Activated CD4-positive, CD25-positive, alpha-beta regulatory T cell (primary cell): ENCODE measurements at regions not wholly inside any gene's neighbourhood (a gene's known extent, or its start where the extent isn't known, plus 50 kb on each side); places are given as distances from the start of the nearest gene placed in this dataset.
A peak's percentile ranks its signal among the peaks of the same experiment; 100 is the strongest.
"Not testable (repeated sequence)": the region's sequence is repeated elsewhere in the genome, so short reads cannot be mapped to it uniquely, and the experiment has no call there.

ENCODE experiments used
- DNase-seq, 4 experiments: peaks; one replicate each; lab custom pipeline; 2025; lab: John Stamatoyannopoulos, UW

DNA sequence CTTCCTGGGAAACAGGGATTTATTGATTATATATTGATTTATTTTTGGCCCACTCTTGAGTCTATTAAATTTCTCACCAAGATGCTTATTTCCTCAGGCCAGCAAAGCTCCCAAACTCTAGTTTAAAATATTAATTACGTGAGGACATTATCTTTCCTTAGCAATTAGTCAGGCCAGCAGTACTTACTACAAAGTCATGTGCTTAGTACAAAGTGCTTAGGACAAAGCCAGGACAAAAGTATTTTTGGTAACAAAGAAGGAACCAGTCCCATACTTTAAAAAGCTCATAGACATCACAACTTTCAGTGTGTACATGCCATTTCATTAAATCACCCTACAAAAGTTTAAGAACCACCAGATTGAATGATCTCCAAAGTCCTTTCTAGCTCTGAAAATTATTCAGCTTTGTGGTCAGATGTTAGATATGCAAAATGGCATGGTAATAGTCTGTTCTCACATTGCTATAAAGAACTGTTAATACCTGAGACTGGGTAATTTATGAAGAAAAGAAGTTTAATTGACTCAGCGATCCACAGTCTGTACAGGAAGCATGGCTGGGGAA, 94.7 kb upstream of the PWP1 start:
- DNase-seq = no peak

DNA sequence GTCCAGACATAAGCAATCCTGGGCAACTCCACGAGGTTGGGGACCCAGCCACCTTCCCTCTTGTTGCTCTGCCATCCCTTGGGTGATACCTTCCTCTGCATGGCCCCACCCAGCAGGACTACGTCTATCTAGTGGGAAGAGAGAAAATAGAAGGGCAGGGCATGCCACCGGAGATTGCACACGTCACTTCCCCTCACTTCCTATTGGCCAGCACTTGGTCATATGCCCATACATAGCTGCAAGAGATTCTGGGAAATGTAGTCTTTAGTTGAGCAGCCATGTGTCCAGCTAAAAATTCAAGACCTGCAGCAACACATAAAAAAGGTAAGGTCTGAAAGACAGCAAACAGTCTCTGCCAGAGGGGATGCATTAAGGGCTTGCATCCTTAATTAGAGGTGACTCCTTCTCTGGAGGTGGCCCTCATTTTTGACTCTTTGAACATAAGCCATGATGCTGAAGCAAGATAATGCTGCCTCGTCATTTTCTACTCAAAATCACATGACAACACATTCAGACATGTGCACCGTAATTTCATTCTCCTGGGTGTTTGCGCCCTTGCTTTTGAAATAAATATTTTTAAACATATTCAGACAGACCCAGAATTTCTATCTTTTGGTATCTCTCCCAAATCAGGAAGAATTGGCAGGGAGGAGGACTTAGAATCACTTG, 91.8 kb upstream of the PWP1 start:
- DNase-seq = no peak

DNA sequence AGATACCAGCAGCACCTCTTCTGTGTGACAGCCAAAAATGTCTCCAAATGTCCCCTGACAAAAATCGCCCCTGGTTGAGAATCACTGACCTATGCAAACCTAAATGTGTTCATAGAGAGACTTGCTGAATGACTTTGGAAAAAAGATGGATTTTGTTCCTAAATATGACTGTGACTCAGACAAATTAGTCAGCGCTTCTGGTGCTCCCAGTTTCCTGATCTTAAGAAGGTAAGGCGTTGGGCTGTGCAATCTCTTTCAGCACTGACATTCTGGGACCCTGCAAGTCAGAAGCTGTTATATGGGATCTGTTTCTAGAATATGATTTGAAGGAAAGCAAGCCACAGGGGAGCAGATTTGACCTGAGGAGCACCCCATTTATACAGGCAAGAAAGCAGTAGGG, 90.6 kb upstream of the PWP1 start:
- DNase-seq = no peak

DNA sequence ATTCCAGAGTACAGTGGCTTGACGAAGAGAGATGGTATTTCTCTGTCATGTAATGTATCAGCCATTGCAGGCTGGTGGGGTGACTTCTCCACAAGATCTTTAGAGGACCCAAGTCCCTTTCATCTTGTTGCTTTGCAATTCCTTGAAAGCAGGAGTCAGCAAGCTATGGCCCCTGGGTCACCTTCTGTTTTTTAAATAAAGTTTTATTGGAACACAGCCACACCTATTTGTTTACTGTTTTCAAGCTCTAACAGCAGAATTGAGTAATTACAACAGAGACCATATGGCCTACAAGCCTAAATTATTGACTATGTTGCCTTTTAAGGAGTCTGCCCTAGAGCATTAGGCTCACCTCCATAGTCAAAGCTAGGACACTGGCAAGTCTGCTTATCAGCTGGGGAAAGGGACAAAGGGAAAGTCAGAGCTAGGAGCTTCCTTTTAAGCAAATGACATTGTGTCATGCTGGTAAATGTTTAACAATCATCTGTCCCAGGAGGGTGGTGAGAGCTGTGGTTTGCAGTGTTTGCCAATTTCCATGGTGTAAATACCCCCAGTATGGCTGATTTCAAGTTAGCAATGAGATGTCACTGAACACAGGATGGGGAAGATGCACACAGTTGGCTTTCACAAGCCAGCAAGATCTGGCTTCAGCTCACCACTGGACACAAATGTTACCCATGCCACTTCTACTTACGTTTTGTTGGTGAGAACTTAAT, 87.7 kb upstream of the PWP1 start:
- no peak for DNase-seq

DNA sequence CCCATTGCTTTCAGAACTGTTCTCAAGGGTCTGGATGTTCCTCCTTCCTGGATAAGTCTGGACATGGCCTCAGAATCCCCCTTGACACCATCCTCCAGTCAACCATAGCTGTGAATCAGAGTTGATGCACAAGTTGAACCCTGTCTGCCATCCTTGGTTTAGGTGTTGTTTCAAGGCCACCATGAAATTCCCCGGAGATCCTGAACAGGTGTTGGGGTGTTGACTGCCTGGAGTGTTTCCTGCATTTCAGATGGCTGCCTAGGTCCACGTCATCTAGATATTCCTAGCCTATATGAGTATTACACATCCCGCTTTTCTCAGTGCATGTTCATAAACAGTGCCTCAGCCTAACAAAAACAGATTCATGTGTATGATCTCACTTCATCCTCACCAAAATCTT, 86.7 kb upstream of the PWP1 start:
- no peak for DNase-seq

DNA sequence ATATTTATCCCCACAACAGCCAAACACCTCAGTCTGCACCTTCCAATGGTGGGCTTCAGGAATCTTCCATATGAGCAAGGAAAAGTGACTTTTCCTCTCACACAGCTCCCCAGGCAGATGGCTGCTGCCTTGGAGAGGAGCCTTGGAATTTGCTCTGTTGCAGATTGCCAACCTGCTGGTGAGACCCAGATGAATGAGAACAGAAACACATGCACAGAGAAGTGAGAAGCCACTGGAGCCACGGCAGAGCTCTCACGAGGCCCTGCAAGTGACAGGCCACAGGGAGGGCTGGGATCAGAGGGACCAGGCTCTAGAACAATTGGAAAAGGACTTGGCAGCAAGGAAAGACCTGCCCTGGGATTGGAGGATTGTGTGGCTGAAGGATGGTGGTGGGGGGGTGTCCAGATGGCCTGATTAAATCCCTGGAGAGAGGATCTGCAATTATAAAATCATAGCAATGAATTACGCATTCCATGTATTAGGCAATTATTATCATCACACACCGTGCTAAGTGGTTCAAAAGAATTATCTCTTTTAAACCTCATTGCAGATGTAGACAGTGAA, 84.9 kb upstream of the PWP1 start:
- no peak for DNase-seq

DNA sequence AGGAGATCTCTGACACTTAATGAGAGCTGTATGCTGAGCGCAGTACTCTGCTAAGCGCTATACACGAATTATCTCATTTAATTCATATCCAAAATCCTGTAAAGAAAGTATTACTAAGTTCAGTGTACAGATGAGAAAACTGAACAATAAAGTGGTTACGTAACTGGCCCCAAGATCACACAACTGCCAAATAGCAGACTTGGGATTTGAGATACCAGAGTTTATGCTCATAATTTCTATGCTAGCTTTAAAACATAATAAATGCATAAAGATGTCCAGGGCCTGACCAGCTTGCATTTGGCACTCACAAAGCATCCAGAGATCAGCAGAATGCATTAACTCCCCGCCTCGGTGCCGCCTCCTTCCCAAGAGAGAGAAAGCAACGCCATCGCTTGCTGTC, 83.2 kb upstream of the PWP1 start:
- no peak for DNase-seq

DNA sequence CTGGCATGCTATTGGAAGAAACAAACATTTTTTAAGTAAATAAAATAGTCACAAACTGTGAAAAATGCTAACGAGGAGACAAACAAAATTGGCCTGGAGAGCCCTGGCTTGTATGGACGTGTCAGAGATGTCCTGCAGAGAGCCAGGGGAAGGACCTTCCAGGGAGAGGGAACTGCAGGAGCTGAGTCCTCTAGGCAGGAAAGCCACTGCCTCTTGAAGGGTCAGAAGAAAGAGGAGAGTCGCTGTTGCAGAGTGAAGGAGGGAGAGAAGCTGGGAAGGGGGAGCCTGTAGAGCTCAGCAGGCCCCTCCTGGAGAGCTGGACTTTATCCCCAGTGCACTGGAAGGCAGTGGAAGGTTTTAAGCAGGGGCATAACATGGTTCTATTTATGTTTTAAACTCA, 80.3 kb upstream of the PWP1 start:
- no peak for DNase-seq

DNA sequence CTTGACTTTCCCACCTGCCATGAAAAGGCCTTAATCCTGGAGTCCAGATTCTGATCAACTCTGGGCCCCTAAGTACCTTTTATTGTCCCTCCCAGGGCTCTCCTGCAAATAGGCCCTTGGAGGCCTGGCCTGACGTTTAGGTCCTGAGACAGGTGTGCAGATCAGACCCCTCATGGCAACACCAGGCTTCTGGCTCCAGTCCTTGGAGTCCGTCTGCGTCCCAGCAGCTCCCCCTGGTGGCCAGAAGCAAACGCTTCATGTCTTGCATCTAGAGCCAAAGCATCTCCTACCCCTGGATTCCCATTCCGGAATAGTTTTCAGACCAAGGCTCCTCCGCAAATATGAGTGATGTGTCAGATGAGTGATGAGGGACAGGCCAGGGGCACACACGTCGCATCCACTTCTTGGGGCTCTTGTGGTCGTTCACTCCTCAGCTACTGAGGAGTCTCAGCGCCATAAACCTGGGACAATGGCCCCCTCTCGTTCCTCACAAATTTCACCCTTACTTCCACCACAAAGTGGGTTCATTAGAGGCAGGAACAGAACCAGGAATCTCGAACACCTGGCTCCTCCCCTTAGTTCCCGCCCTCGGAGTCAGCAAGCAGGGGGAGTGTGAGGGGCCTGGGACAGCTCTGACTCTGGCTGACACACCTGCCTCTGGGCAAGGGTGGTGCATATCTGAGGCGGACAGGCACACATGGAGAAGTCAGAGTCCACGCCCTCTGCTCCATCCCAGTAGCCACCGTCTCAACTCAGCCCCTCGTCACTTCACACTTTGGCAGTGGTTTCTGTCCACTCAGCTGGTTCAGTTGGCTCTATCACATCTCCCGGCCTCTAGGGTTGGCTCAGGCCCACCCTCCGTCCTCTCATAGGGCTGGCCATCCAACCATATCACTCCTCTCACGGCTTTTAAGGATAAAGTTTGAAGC, 77.9 kb upstream of the PWP1 start:
- DNase-seq = peak; percentile 54 to 76 (median 68)

DNA sequence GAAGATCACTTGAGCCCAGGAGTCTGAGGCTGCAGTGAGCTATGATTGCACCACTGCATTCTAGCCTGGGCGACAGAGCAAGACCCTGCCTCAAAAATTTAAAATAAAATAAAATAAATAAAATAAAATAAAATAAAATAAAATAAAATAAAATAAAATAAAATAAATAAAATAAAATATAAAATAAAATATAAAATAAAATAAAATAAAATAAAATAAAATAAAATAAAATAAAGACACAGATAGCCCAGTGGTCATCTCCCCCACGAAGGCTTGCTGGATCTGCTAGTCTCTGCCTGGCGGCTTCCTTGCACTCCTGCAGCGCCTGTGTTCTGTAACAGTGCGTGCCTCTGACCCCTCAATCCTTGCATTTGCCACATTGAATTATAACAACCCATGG, 76.8 kb upstream of the PWP1 start:
- not testable (repeated sequence) for DNase-seq

DNA sequence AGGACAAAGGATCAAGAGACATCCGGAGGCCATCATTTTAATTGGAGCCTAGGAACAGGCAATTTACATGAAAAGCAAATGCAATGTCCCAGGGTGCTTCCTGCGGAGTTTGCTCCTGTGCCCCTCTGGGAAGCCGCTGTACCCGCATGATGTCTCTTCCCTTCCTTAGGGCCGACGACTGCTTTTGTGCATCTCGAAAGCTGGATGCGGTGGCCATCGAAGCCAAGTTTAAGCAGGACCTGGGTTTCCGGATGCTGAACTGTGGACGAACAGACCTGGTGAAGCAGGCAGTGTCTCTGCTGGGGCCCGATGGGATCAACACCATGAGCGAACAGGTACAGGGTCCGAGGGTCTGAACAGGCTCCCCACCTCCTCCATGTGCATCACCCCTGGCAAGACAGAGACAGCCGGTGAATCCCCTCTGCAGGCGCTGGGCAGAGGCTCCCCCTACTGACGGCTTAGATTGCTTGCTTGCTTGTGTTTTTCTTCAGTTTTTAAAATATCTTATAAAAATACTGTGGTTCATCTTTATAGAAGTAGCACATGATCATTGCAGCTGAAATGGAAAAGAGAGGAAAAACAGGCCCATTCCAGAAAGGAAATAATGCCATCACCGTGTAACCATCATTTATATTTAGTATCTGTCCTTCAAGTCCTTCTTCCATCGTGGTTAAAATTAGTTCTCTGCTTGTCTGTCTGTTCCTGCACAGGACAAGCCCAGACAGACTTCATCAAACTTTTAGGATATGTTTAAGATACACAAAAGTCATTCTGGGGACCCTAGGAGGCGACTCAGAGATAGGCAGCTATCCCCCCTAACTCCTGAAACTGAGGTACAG, 75.4 kb upstream of the PWP1 start:
- no peak for DNase-seq

DNA sequence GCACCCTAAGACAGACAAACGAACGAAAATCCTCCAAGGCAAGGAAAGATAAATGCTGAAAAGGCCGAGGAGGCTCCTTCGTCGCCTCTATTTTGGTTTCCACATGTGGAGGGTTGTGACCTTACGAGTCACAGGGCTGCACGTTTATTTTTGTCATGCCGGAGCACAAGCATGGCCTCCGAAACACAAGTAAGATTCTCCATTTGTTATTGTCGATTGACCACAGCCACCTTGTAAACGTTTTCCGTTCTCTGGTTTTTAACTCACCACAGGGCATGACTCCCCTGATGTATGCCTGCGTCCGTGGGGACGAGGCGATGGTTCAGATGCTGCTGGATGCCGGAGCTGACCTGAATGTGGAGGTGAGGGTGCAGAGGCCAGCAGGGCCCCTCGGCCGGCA, 73.1 kb upstream of the PWP1 start:
- DNase-seq = no peak

DNA sequence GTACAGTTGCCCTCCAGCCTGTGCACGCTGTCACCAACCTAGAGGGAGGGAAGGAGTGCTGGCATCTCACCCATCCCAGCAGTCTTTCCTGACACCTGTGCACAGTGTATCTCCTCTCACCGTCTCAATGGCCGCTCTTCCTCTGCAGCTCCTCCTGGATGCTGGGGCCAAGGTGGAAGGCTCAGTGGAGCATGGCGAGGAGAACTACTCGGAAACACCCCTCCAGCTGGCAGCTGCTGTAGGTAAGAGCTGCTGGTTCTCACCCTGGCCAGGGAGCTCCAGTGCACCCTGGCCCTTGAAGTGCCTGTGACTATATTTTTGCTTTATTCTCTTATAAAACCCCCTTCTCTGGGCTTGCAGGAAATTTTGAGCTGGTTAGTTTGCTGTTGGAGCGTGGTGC, 68.7 kb upstream of the PWP1 start:
- no peak for DNase-seq

DNA sequence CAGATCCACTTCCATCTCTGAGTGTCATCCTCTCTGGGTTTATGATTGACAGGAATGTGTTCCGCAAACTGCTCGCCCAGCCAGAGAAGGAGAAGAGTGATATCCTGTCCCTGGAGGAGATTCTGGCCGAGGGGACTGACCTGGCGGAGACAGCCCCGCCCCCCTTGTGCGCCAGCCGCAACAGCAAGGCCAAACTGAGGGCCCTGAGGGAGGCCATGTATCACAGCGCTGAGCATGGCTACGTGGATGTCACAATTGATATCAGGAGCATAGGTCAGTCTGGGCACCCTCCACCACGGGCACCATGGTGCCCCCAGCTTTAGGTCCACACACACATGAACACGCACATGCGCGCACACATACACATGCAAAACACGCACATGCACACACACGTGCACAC, 67.5 kb upstream of the PWP1 start:
- DNase-seq = no peak

DNA sequence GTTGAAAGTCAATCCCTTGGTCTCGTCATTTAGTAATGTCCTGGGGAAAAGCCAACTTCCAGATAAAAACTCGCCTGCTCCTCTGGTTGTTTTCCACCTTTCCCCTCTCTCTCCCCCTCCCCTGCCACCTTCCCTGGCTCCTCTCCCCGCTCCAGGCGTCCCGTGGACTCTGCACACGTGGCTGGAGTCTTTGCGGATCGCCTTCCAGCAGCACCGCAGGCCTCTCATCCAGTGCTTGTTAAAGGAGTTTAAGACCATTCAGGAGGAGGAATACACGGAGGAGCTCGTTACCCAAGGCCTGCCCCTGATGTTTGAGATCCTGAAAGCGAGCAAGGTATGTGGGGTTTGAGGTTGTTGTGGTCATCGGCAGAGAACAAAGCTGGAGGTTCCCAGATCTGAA, 65.8 kb upstream of the PWP1 start:
- no peak for DNase-seq

DNA sequence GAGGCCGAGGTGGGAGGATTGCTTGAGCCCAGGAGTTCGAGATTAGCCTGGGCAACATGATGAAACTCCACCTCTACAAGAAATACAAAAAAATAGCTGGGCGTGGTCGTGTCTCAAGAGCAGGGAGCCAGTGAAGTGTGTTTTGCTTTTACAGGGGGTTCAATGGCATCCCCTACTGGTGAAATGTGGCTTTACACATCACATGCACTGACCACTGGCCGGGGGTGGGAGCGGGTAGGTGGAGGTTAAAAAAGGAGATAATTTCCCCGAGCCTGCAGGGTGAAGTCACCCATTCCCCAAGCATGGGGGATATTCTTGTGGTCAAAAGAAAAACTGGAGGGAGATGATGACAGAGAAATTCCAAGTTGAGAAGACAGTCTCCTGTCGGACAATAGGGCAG, 63.6 kb upstream of the PWP1 start:
- DNase-seq = no peak

DNA sequence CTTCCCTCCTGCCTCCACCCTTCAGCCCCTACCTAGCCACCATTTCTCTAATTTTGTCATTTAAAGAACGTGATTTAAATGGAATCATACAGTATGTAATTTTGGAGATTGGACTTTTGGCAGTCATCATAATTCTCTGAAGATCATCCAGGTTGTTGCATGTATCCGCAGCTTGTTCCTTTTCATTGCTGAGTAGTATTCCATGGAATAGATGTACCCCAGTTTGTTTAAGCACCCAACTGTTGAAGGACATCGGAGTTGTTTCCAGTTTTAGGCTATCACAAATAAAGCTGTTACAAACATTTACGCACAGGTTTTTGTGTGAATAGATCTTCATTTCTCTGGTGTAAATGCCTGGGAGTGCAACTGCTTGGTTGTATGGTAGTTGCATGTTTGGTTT, 61.1 kb upstream of the PWP1 start:
- DNase-seq = no peak

DNA sequence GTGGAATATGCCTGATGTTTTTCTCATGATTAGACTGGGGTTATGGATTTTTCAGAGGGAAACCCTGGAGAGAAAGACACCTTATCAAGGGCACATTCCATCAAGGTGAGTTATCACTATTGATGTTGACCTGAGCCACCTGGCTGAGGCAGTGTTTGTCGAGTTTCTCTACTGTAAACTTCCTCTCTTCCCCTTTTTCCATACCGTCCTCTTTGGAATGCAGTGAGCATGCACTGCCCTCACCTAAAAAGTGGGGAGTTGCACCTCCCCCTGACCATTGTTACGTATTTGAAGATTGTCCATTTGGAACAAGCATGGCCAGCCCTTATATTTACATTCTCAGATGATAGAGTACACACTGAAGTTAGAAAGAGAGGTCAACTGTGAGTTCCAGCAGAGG, 53.9 kb upstream of the PWP1 start:
- no peak for DNase-seq

DNA sequence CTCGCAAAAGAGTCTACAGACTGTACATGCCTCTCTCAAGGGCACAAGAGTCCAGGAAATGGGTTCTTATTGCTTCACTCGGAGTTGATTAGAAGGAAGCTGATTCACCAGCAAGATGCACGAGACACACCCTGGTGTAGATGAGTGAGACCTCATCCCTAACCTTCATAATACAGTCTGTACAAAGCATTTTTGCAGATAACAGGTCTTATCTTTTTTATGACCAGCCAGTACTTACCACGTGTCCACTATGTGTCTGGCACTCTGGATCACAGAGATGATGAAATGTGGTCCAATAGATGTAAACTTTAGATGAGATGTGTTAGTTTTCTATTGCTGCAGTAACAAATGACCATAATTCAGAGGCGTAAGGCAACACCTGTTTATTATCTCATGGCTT, 53.4 kb upstream of the PWP1 start:
- no peak for DNase-seq

DNA sequence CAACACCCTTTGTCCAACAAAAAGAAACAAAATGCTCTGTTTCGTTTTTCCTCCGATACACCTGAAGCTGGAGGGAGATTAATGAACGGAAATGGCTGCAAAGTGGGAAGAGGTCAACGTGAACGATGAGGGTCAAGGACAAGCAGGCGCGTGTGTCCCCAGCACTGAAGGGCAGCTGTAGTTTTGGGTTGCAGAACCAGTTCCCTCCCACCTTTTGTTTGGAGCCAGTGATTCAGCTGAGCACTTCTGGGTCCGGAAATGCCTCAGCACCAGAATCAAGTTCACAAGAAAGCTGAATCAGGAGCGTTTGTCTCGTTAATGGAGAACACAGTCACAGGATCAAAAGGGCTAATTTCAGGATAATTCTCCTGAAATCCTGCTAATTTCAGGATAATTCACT, 51.1 kb upstream of the PWP1 start:
- no peak for DNase-seq

DNA sequence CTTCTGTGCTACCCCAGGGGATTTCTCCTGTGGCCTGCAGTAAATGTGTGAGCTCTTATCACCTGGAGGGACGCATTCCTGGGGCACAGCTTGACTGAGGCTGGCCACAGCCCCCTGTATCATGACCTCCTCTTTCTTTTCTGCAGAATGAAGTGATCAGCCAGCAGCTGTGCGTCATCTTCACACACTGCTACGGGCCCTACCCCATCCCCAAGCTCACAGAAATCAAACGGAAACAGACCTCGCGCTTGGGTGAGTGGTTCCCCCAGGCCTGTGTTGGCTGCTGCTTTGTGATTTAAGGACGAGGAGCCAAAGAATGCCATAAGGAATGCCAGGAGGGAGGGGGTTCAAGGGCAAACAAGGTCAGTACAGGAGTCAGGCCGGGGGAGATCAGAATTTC, 50.5 kb upstream of the PWP1 start:
- DNase-seq = no peak
